ENCODE measurements at regions not wholly inside any gene's neighbourhood (a gene's known extent, or its start where the extent isn't known, plus 50 kb on each side); places are given as distances from the start of the nearest gene placed in this dataset.

- ChIA-PET POLR2A (no interaction called here), CTCF (interaction anchor here (0.9 to 1.6 kb wide), 7 partner anchors 11 to 62 kb away, joined by 3 to 5 read pairs (median 3); no protein-coding TSS in a partner anchor)
- no peak overlapping the region for H3K27ac Mint-ChIP-seq
- no peaks in the 10 kb centered on the region for H3K36me3 Mint-ChIP-seq (ENCODE audit: low read depth)
- H3K9me3 Mint-ChIP-seq = no peaks in the 10 kb centered on the region
- no peak for DNase-seq
- no peak overlapping the region for H3K4me3 Mint-ChIP-seq
- H3K27me3 Mint-ChIP-seq = no peaks in the 10 kb centered on the region
- no peaks in the 10 kb centered on the region for H3K4me1 Mint-ChIP-seq
Measured at GRCh38 chr11:76269661-76270261, 63.5 kb upstream of the WNT11 start.

DNA sequence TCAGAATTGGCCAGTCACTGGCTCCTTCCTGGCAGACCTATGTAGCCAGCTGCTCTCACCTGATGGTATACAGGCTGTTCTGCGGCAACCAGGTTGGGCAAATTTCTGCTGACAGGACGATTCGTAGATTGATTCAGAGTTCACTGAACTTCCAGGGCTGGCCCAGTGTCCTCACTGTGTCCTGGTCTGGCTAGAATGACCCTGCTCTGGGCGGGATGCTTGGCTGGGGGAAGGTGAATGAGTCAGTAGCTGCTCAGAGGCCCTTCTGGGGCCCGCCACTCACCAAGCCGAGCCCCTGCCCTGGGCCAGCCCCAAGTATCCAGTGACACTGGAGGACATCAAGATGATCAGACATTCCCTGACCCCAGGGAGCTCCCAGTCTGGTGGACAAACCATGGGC, 62.9 kb upstream of the WNT11 start:
- ChIA-PET CTCF (interaction anchor here (0.9 to 1.6 kb wide), 5 partner anchors 11 to 62 kb away, joined by 3 to 5 read pairs (median 3); no protein-coding TSS in a partner anchor), POLR2A (no interaction called here)
- H3K27me3 Mint-ChIP-seq = no peaks in the 10 kb centered on the region
- no peaks in the 10 kb centered on the region for H3K4me1 Mint-ChIP-seq
- no peak overlapping the region for H3K27ac Mint-ChIP-seq
- H3K36me3 Mint-ChIP-seq (ENCODE audit: low read depth) = no peaks in the 10 kb centered on the region
- no peak overlapping the region for H3K4me3 Mint-ChIP-seq
- no peaks in the 10 kb centered on the region for H3K9me3 Mint-ChIP-seq
- DNase-seq = no peak

GRCh38 chr11:76268498-76268897, 62.2 kb upstream of the WNT11 start:
- no peaks in the 10 kb centered on the region for H3K27me3 Mint-ChIP-seq
- POLR2A ChIA-PET = no interaction called here
- H3K4me3 Mint-ChIP-seq = no peak overlapping the region
- H3K9me3 Mint-ChIP-seq = no peaks in the 10 kb centered on the region
- no peaks in the 10 kb centered on the region for H3K4me1 Mint-ChIP-seq
- no peaks in the 10 kb centered on the region for H3K36me3 Mint-ChIP-seq (ENCODE audit: low read depth)
- no peak overlapping the region for H3K27ac Mint-ChIP-seq
- CTCF ChIA-PET = interaction anchor here (0.9 to 1.6 kb wide), 4 partner anchors 15 to 61 kb away, joined by 3 to 5 read pairs (median 4); no protein-coding TSS in a partner anchor
- DNase-seq = no peak

- CTCF ChIA-PET = no interaction called here
- H3K4me1 Mint-ChIP-seq = no peaks in the 10 kb centered on the region
- H3K36me3 Mint-ChIP-seq (ENCODE audit: low read depth) = no peaks in the 10 kb centered on the region
- no peak overlapping the region for H3K4me3 Mint-ChIP-seq
- POLR2A ChIA-PET = no interaction called here
- no peak overlapping the region for H3K27ac Mint-ChIP-seq
- no peaks in the 10 kb centered on the region for H3K27me3 Mint-ChIP-seq
- DNase-seq = no peak
- H3K9me3 Mint-ChIP-seq = no peaks in the 10 kb centered on the region
Measured at GRCh38 chr11:76267556-76267955, 61.3 kb upstream of the WNT11 start.

- Mint-ChIP-seq H3K36me3 (ENCODE audit: low read depth) (no peaks in the 10 kb centered on the region), H3K4me1 (no peaks in the 10 kb centered on the region), H3K9me3 (no peaks in the 10 kb centered on the region), H3K27me3 (no peaks in the 10 kb centered on the region), H3K4me3 (no peak overlapping the region), H3K27ac (no peak overlapping the region)
- DNase-seq = no peak
- ChIA-PET POLR2A (no interaction called here), CTCF (interaction anchor here (0.6 to 1.3 kb wide), 2 partner anchors 32 to 64 kb away, joined by 3 to 4 read pairs; no protein-coding TSS in a partner anchor)
Measured at GRCh38 chr11:76266286-76267100, 60.2 kb upstream of the WNT11 start.

- Mint-ChIP-seq H3K27me3 (no peaks in the 10 kb centered on the region), H3K27ac (no peak overlapping the region)
Measured at GRCh38 chr11:76265771-76266241, 59.5 kb upstream of the WNT11 start.

GRCh38 chr11:76263657-76264056, 57.4 kb upstream of the WNT11 start:
- DNase-seq = no peak
- Mint-ChIP-seq H3K27me3 (peaks cover 6% of the 10 kb centered on the region), H3K27ac (no peak overlapping the region), H3K9me3 (no peaks in the 10 kb centered on the region), H3K36me3 (ENCODE audit: low read depth) (no peaks in the 10 kb centered on the region), H3K4me1 (no peaks in the 10 kb centered on the region), H3K4me3 (no peak overlapping the region)
- ChIA-PET CTCF (no interaction called here), POLR2A (no interaction called here)

More at GRCh38 chr11:76265771-76266241, 59.5 kb upstream of the WNT11 start:
- POLR2A ChIA-PET = no interaction called here
- Mint-ChIP-seq H3K9me3 (no peaks in the 10 kb centered on the region), H3K4me3 (no peak overlapping the region), H3K4me1 (no peaks in the 10 kb centered on the region), H3K36me3 (ENCODE audit: low read depth) (no peaks in the 10 kb centered on the region)
- DNase-seq = no peak
- CTCF ChIA-PET = interaction anchor here (1.3 kb wide), 1 partner anchor 64 kb away, joined by 4 read pairs; no protein-coding TSS in a partner anchor

DNA sequence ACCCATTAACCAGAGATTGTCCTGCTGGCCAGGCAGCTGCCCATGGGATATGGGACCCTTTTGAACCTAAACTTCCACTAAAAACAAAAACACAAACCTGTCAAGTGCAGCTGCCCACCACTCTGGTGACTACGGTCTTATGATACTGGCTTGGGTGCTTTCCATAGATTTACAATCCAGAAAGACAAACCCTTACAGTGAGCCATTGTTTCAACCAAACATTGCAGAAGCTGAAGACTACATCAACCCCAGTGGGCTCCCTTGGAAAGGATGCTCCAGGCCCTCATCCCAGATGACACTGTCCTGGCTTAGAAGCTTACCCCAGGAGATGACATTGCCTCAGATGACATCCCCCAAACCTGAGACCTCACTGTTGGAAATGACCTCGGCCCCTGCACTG, 56.9 kb upstream of the WNT11 start:
- H3K4me1 Mint-ChIP-seq = no peaks in the 10 kb centered on the region
- H3K36me3 Mint-ChIP-seq (ENCODE audit: low read depth) = no peaks in the 10 kb centered on the region
- H3K27me3 Mint-ChIP-seq = peaks cover 6% of the 10 kb centered on the region
- no peak overlapping the region for H3K27ac Mint-ChIP-seq
- POLR2A ChIA-PET = no interaction called here
- CTCF ChIA-PET = interaction anchor here (1.0 kb wide), 1 partner anchor 56 kb away, joined by 3 read pairs; no protein-coding TSS in a partner anchor
- no peak overlapping the region for H3K4me3 Mint-ChIP-seq
- no peaks in the 10 kb centered on the region for H3K9me3 Mint-ChIP-seq
- DNase-seq = no peak

DNA sequence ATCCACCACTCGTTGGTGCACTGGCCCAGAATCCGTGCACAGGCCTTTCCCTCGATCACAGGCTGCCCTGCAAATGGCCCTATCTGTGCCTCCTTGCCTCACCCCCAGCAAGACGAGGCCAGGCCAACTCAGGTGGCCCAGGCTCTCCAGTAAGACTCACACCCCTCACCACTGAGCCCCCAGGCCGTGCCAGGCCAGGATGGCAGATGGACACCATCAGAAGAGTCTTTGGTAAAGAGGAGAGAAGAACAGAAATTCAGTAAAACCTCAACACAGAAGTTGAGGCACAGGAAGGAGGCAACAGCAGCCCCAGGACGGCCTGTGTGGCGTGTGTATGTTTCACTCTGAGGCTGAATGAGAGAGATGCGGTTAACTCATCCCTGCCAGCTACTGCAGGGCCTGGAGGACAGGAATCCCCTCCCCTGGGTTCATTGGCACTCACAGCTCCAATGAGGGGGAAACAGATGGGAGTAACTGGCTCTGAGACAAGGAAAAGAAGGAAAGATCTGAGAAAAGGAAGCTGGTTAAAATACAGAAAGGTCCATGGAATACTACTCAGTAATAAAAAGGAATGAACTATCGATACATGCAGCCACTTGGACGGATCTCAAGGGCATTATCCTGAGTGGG, 54.1 kb upstream of the WNT11 start:
- Mint-ChIP-seq H3K4me3 (no peak overlapping the region), H3K4me1 (no peaks in the 10 kb centered on the region), H3K36me3 (ENCODE audit: low read depth) (no peaks in the 10 kb centered on the region), H3K27ac (no peak overlapping the region), H3K27me3 (peaks cover 6% of the 10 kb centered on the region), H3K9me3 (no peaks in the 10 kb centered on the region)
- no peak for DNase-seq
- ChIA-PET POLR2A (no interaction called here), CTCF (no interaction called here)

- CTCF ChIA-PET = interaction anchor here (1.2 to 1.8 kb wide), 2 partner anchors 17 to 28 kb away, joined by 3 to 5 read pairs; no protein-coding TSS in a partner anchor
- peaks cover 6% of the 10 kb centered on the region for H3K27me3 Mint-ChIP-seq
Measured at GRCh38 chr11:76259299-76259908, 53.1 kb upstream of the WNT11 start.

GRCh38 chr11:76257074-76257719, 50.9 kb upstream of the WNT11 start:
- peaks cover 2% of the 10 kb centered on the region for H3K9me3 Mint-ChIP-seq
- H3K36me3 Mint-ChIP-seq (ENCODE audit: low read depth) = no peaks in the 10 kb centered on the region
- H3K4me1 Mint-ChIP-seq = no peaks in the 10 kb centered on the region
- peaks cover 8% of the 10 kb centered on the region for H3K27me3 Mint-ChIP-seq
- H3K4me3 Mint-ChIP-seq = no peak overlapping the region
- POLR2A ChIA-PET = no interaction called here
- DNase-seq = no peak
- H3K27ac Mint-ChIP-seq = no peak overlapping the region
- CTCF ChIA-PET = interaction anchor here (0.6 to 1.8 kb wide), 2 partner anchors 14 to 542 kb away, joined by 3 to 5 read pairs; no protein-coding TSS in a partner anchor

More at GRCh38 chr11:76259299-76259908, 53.1 kb upstream of the WNT11 start:
- Mint-ChIP-seq H3K4me1 (no peaks in the 10 kb centered on the region), H3K27ac (no peak overlapping the region), H3K9me3 (no peaks in the 10 kb centered on the region), H3K4me3 (no peak overlapping the region), H3K36me3 (ENCODE audit: low read depth) (no peaks in the 10 kb centered on the region)
- POLR2A ChIA-PET = no interaction called here
- no peak for DNase-seq

DNA sequence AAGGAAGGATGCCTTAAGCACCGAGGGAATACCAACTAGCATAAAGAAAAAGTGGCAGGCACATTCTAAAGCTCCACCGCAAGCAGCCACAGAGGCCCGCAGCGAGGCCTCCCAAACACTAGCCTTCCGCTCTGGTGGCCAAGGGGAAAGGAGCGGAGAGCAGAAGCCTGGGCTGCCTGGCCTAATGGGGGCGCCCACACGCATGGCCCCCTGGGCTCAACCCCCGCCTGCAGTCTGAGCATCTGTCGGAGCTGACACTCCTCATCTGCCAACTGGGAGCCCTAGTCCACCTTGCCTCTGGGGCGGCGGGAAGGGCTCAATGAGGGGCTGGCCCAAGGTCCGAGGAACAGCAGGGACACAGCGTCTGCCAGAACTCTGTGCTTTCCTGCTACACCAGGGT, 50.1 kb upstream of the WNT11 start:
- H3K4me3 Mint-ChIP-seq = no peak overlapping the region
- ChIA-PET POLR2A (no interaction called here), CTCF (interaction anchor here (1.3 kb wide), 1 partner anchor 33 kb away, joined by 3 read pairs; no protein-coding TSS in a partner anchor)
- no peaks in the 10 kb centered on the region for H3K36me3 Mint-ChIP-seq (ENCODE audit: low read depth)
- no peaks in the 10 kb centered on the region for H3K4me1 Mint-ChIP-seq
- no peak overlapping the region for H3K27ac Mint-ChIP-seq
- H3K9me3 Mint-ChIP-seq = peaks cover 8% of the 10 kb centered on the region
- no peak for DNase-seq
- peaks cover 12% of the 10 kb centered on the region for H3K27me3 Mint-ChIP-seq

Measured in activated CD4-positive, alpha-beta T cell treated with anti-CD3 and anti-CD28 coated beads, Interleukin-2, amount 10 ng/mL, durations not matched to agents 7 days and 5 days (primary cell).